K562 (cell line): ENCODE measurements at regions not wholly inside any gene's neighbourhood (a gene's known extent, or its start where the extent isn't known, plus 50 kb on each side); places are given as distances from the start of the nearest gene placed in this dataset.

ENCODE experiments used
- BRD4 ChIP-seq: fragments of 200-600 bp; sonication (generic); IDR thresholded peaks from 2 replicates; pipeline ENCODE4 v1.6.1; 2017; ENCODE audit warnings: inconsistent platforms
- DPF2 ChIP-seq: fragments of 450-650 bp; IDR thresholded peaks from 2 replicates; pipeline ENCODE4 v1.6.1; 2016
- MTF1 ChIP-seq: fragments of 250-450 bp; sonication (Bioruptor Pico); IDR thresholded peaks from 2 replicates; pipeline ENCODE4 v1.9.0; 2021; ENCODE audit warnings: moderate library complexity, mild to moderate bottlenecking, inconsistent platforms, borderline replicate concordance
- NFE2L1 ChIP-seq: fragments of 450-650 bp; IDR thresholded peaks from 2 replicates; pipeline ENCODE4 v1.6.1; 2016; ENCODE audit warnings: missing genetic modification characterization, low read depth, mild to moderate bottlenecking, missing compliant biosample characterization, moderate library complexity, borderline replicate concordance
- NR0B1 ChIP-seq: fragments of 450-650 bp; IDR thresholded peaks from one replicate; pipeline ENCODE4 v1.6.1; 2018; ENCODE audit warnings: mild to moderate bottlenecking, moderate library complexity; ENCODE audit not compliant: partially characterized antibody
- ZNF121 ChIP-seq: sonication (generic); formaldehyde crosslinking; conservative IDR thresholded peaks from 2 replicates; pipeline ENCODE4 v1.8.0; 2022; ENCODE audit warnings: missing genetic modification reagents
- TF ChIP-seq, protein P1 (sequence below): fragments of 200-600 bp; sonication (generic); IDR thresholded peaks from one replicate; pipeline ENCODE4 v1.6.1; 2012; ENCODE audit warnings: mild to moderate bottlenecking, low read depth, low read length, inconsistent platforms

DNA sequence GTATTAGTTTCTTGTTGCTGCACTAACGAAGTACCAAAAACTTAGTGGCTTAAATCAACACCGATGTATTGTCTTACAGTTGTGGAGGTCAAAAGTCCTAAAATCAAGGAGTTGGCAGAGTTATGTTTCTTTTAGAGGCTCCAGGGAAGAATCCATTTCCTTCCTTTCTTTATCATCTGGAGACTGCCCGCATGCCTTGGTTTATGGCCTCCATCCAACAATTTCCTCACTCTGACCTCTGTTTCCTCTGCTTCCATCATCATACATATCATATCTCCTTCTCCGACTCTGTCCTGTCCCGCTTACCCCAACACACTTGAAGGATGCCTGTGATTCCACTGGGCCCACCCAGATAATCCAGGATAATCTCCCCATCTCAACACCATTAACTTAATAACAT is 627.8 kb downstream of the KCNJ2 start (continued):
- no peak for TF ChIP-seq MTF1 (CRISPR knock-in tag)
- no peak for TF ChIP-seq NFE2L1 (tag)
- TF ChIP-seq, protein P1, sequence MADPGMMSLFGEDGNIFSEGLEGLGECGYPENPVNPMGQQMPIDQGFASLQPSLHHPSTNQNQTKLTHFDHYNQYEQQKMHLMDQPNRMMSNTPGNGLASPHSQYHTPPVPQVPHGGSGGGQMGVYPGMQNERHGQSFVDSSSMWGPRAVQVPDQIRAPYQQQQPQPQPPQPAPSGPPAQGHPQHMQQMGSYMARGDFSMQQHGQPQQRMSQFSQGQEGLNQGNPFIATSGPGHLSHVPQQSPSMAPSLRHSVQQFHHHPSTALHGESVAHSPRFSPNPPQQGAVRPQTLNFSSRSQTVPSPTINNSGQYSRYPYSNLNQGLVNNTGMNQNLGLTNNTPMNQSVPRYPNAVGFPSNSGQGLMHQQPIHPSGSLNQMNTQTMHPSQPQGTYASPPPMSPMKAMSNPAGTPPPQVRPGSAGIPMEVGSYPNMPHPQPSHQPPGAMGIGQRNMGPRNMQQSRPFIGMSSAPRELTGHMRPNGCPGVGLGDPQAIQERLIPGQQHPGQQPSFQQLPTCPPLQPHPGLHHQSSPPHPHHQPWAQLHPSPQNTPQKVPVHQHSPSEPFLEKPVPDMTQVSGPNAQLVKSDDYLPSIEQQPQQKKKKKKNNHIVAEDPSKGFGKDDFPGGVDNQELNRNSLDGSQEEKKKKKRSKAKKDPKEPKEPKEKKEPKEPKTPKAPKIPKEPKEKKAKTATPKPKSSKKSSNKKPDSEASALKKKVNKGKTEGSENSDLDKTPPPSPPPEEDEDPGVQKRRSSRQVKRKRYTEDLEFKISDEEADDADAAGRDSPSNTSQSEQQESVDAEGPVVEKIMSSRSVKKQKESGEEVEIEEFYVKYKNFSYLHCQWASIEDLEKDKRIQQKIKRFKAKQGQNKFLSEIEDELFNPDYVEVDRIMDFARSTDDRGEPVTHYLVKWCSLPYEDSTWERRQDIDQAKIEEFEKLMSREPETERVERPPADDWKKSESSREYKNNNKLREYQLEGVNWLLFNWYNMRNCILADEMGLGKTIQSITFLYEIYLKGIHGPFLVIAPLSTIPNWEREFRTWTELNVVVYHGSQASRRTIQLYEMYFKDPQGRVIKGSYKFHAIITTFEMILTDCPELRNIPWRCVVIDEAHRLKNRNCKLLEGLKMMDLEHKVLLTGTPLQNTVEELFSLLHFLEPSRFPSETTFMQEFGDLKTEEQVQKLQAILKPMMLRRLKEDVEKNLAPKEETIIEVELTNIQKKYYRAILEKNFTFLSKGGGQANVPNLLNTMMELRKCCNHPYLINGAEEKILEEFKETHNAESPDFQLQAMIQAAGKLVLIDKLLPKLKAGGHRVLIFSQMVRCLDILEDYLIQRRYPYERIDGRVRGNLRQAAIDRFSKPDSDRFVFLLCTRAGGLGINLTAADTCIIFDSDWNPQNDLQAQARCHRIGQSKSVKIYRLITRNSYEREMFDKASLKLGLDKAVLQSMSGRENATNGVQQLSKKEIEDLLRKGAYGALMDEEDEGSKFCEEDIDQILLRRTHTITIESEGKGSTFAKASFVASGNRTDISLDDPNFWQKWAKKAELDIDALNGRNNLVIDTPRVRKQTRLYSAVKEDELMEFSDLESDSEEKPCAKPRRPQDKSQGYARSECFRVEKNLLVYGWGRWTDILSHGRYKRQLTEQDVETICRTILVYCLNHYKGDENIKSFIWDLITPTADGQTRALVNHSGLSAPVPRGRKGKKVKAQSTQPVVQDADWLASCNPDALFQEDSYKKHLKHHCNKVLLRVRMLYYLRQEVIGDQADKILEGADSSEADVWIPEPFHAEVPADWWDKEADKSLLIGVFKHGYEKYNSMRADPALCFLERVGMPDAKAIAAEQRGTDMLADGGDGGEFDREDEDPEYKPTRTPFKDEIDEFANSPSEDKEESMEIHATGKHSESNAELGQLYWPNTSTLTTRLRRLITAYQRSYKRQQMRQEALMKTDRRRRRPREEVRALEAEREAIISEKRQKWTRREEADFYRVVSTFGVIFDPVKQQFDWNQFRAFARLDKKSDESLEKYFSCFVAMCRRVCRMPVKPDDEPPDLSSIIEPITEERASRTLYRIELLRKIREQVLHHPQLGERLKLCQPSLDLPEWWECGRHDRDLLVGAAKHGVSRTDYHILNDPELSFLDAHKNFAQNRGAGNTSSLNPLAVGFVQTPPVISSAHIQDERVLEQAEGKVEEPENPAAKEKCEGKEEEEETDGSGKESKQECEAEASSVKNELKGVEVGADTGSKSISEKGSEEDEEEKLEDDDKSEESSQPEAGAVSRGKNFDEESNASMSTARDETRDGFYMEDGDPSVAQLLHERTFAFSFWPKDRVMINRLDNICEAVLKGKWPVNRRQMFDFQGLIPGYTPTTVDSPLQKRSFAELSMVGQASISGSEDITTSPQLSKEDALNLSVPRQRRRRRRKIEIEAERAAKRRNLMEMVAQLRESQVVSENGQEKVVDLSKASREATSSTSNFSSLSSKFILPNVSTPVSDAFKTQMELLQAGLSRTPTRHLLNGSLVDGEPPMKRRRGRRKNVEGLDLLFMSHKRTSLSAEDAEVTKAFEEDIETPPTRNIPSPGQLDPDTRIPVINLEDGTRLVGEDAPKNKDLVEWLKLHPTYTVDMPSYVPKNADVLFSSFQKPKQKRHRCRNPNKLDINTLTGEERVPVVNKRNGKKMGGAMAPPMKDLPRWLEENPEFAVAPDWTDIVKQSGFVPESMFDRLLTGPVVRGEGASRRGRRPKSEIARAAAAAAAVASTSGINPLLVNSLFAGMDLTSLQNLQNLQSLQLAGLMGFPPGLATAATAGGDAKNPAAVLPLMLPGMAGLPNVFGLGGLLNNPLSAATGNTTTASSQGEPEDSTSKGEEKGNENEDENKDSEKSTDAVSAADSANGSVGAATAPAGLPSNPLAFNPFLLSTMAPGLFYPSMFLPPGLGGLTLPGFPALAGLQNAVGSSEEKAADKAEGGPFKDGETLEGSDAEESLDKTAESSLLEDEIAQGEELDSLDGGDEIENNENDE = no peak
- no peak for TF ChIP-seq NR0B1
- TF ChIP-seq ZNF121 = no peak
- TF ChIP-seq DPF2 = no peak
- TF ChIP-seq BRD4 = no peak
